ENCODE measurements at regions not wholly inside any gene's neighbourhood (a gene's known extent, or its start where the extent isn't known, plus 50 kb on each side); places are given as distances from the start of the nearest gene placed in this dataset.

DNA sequence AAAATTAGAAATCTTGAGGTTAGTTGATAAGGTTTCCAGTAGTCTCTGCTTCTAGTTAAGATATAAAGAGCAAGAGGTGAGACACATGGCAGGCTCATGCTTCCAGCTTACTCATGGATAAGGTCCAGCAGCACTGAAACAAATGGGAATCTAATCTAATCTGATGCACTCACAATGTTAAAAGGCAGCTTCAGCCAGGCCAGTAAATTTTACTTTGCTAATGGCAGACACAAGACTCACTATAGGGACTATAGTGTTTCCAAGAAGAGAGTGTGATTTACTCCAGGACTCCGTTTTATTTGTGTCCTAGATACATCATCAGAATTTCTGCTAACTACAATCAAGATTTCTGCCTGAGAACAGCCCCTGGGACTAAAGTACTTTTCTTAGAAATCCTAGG lies 324.8 kb downstream of the SMOC2 start:
- no peak overlapping the region for H3K27ac ChIP-seq (ENCODE audit: low read depth in 2 of 2, low read length in 2 of 2)
- intact Hi-C loops (cut with DNase I), result no loop called here
- DNase-seq (no peak), FAIRE-seq (no peak)
- no peaks in the 10 kb centered on the region for H3K36me3 ChIP-seq (ENCODE audit: control insufficient read depth in 2 of 3, insufficient read depth in 3 of 3, low read length in 3 of 3)
- no peaks in the 10 kb centered on the region for H3K4me1 ChIP-seq (ENCODE audit: control insufficient read depth in 2 of 3, insufficient read depth in 2 of 3, low read depth in 1 of 3, low read length in 3 of 3)
- no peak overlapping the region for H3K9ac ChIP-seq (ENCODE audit: low read length in 3 of 3)
- no peak overlapping the region for H3K4me3 ChIP-seq (ENCODE audit: low read length in 3 of 3)
- no peak for TF ChIP-seq CTCF (IDR thresholded peaks at IDR 0.05; ENCODE audit: borderline replicate concordance, extremely low read depth, insufficient read depth)
- H3K9me3 ChIP-seq (ENCODE audit: control insufficient read depth in 2 of 3, insufficient read depth in 1 of 3, low read length in 3 of 3), result no peaks in the 10 kb centered on the region
- H3K27me3 ChIP-seq (ENCODE audit: control insufficient read depth, insufficient read depth, low read length), result no peaks in the 10 kb centered on the region

DNA sequence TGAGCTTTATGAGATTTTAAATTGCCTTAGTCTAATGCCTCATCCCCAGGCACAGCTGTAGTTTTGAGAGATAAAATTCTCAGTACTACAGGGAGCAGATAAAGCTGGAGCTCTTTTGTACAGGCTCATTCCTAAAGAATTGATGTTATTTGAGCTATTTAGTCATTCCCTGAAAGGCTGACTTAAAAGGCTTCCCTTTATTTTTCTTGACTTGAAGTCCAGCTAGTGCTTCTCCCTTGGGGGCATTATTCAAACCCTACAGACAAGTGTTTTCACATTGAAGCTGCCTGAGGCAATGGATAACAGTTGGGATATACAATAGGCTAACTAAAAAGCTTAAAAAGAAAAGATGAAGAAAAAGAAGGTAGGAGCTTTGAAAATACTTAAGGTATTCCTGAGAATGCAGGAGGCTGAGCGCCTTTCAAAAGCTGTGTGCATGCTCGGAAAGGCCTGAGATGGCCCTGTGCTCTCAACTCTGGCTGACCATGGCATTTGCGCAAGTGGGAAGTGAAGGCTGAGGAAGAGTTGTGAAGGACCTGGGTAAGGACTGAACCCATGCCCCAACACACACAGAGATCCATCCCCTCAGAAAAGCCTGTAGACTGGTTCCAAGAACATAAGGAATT lies 315.1 kb downstream of the SMOC2 start:
- Histone ChIP-seq H3K9ac (ENCODE audit: low read length in 3 of 3) (no peak overlapping the region), H3K4me1 (ENCODE audit: control insufficient read depth in 2 of 3, insufficient read depth in 2 of 3, low read depth in 1 of 3, low read length in 3 of 3) (no peaks in the 10 kb centered on the region), H3K36me3 (ENCODE audit: control insufficient read depth in 2 of 3, insufficient read depth in 3 of 3, low read length in 3 of 3) (no peaks in the 10 kb centered on the region), H3K27ac (ENCODE audit: low read depth in 2 of 2, low read length in 2 of 2) (no peak overlapping the region), H3K9me3 (ENCODE audit: control insufficient read depth in 2 of 3, insufficient read depth in 1 of 3, low read length in 3 of 3) (no peaks in the 10 kb centered on the region), H3K27me3 (ENCODE audit: control insufficient read depth, insufficient read depth, low read length) (no peaks in the 10 kb centered on the region), H3K4me3 (ENCODE audit: low read length in 3 of 3) (no peak overlapping the region)
- intact Hi-C loops (cut with DNase I), result no loop called here
- DNase-seq (peak in 2 of 5 donors; percentile 42 to 70), FAIRE-seq (no peak)
- TF ChIP-seq CTCF (IDR thresholded peaks at IDR 0.05; ENCODE audit: borderline replicate concordance, extremely low read depth, insufficient read depth), result no peak

GRCh38 chr6:168746643-168747042 lies 305.7 kb downstream of the SMOC2 start:
- Histone ChIP-seq H3K27me3 (ENCODE audit: control insufficient read depth, insufficient read depth, low read length) (no peaks in the 10 kb centered on the region), H3K27ac (ENCODE audit: low read depth in 2 of 2, low read length in 2 of 2) (no peak overlapping the region), H3K9me3 (ENCODE audit: control insufficient read depth in 2 of 3, insufficient read depth in 1 of 3, low read length in 3 of 3) (no peaks in the 10 kb centered on the region), H3K9ac (ENCODE audit: low read length in 3 of 3) (no peak overlapping the region), H3K4me3 (ENCODE audit: low read length in 3 of 3) (no peak overlapping the region), H3K4me1 (ENCODE audit: control insufficient read depth in 2 of 3, insufficient read depth in 2 of 3, low read depth in 1 of 3, low read length in 3 of 3) (no peaks in the 10 kb centered on the region), H3K36me3 (ENCODE audit: control insufficient read depth in 2 of 3, insufficient read depth in 3 of 3, low read length in 3 of 3) (no peaks in the 10 kb centered on the region)
- no peak for TF ChIP-seq CTCF (IDR thresholded peaks at IDR 0.05; ENCODE audit: borderline replicate concordance, extremely low read depth, insufficient read depth)
- no peak for DNase-seq
- intact Hi-C loops (cut with DNase I), result no loop called here
- no peak for FAIRE-seq

DNA sequence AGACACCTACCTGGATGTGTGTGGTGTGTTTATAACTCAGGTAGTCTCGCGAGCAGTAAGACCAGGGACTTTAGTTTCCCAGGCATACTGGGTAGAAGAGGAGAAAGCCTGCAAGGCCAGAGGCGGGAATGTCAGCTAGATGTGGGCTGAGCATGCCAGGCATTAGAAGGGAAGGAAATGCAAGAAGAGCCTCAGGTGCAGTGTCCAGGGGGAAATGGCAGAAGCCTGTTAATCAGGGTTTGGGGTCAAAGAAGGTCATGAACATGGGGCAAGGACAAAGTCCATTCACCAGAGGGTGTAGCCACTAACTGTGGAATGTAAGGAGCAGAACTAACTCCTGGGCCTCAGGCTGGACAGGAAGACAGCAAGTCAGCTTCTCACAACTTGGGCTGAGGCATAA lies 305.0 kb downstream of the SMOC2 start:
- Histone ChIP-seq H3K27ac (ENCODE audit: low read depth in 2 of 2, low read length in 2 of 2) (no peak overlapping the region), H3K4me1 (ENCODE audit: control insufficient read depth in 2 of 3, insufficient read depth in 2 of 3, low read depth in 1 of 3, low read length in 3 of 3) (no peaks in the 10 kb centered on the region), H3K9ac (ENCODE audit: low read length in 3 of 3) (no peak overlapping the region), H3K36me3 (ENCODE audit: control insufficient read depth in 2 of 3, insufficient read depth in 3 of 3, low read length in 3 of 3) (no peaks in the 10 kb centered on the region), H3K4me3 (ENCODE audit: low read length in 3 of 3) (no peak overlapping the region), H3K27me3 (ENCODE audit: control insufficient read depth, insufficient read depth, low read length) (no peaks in the 10 kb centered on the region), H3K9me3 (ENCODE audit: control insufficient read depth in 2 of 3, insufficient read depth in 1 of 3, low read length in 3 of 3) (no peaks in the 10 kb centered on the region)
- FAIRE-seq (no peak), DNase-seq (no peak)
- intact Hi-C loops (cut with DNase I), result no loop called here
- no peak for TF ChIP-seq CTCF (IDR thresholded peaks at IDR 0.05; ENCODE audit: borderline replicate concordance, extremely low read depth, insufficient read depth)
